Lower lobe of right lung (tissue), 2 donors: ENCODE measurements at regions not wholly inside any gene's neighbourhood (a gene's known extent, or its start where the extent isn't known, plus 50 kb on each side); places are given as distances from the start of the nearest gene placed in this dataset.

ENCODE experiments used
- ATAC-seq, 2 donors: fragments of 200-7000 bp; cut with Tn5 transposase; one replicate each; pipeline ENCODE4 v1.9.1; 2020 to 2022; ENCODE audit warnings: mild to moderate bottlenecking in 2 of 2, moderate library complexity in 2 of 2
- DNase-seq: peaks from one replicate; pipeline ENCODE4 v3.0.0-alpha.2; 2020
- H3K27ac ChIP-seq: fragments of 200-600 bp; one replicate; pipeline ENCODE4 v1.8.0; 2022
- H3K27me3 ChIP-seq: fragments of 200-600 bp; one replicate; pipeline ENCODE4 v1.8.0; 2022; ENCODE audit warnings: low read depth
- H3K36me3 ChIP-seq: fragments of 200-600 bp; one replicate; pipeline ENCODE4 v1.8.0; 2022; ENCODE audit warnings: mild to moderate bottlenecking
- H3K4me1 ChIP-seq: fragments of 200-600 bp; one replicate; pipeline ENCODE4 v1.8.0; 2022
- H3K4me3 ChIP-seq: fragments of 200-600 bp; one replicate; pipeline ENCODE4 v1.8.0; 2022; ENCODE audit warnings: mild to moderate bottlenecking
- H3K9me3 ChIP-seq: fragments of 200-600 bp; one replicate; pipeline ENCODE4 v1.8.0; 2022
- intact Hi-C: fragments of 100-400 bp; cut with DNase I; formaldehyde crosslinking; loops from one replicate; pipeline ENCODE4 v1.11.0; 2022
- TF ChIP-seq, protein P1 (sequence below): fragments of 200-600 bp; IDR thresholded peaks from one replicate; pipeline ENCODE4 v1.8.0; 2022; ENCODE audit warnings: antibody characterized with exemption, mild to moderate bottlenecking
- donor health status: DM: no; HTN: yes; CAD: no; lungs with severe emphysema.

DNA sequence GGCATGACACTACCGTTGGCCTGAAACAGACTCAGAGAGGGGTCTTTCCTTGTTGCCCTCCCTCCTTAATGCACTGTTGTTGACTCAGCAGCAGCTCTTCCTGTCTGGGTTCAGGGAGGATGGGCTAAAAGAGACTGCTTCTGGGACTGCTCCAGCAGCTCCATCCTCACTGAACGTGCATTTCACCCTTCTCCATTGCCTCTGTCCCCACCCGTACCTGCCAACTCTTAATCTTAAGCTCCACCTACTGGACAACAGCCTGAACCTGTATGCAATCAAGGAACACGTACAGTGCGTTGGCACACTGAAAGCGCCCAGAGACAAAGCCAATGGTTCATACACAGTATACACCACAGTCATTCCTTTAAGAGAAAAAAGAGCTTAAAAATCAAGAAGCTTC lies 230.8 kb upstream of the RAB6C start:
- DNase-seq (no peak), ATAC-seq (no peak)
- no peaks in the 10 kb centered on the region for H3K9me3 ChIP-seq
- no peaks in the 10 kb centered on the region for H3K36me3 ChIP-seq
- H3K27me3 ChIP-seq = no peaks in the 10 kb centered on the region
- TF ChIP-seq, protein P1, sequence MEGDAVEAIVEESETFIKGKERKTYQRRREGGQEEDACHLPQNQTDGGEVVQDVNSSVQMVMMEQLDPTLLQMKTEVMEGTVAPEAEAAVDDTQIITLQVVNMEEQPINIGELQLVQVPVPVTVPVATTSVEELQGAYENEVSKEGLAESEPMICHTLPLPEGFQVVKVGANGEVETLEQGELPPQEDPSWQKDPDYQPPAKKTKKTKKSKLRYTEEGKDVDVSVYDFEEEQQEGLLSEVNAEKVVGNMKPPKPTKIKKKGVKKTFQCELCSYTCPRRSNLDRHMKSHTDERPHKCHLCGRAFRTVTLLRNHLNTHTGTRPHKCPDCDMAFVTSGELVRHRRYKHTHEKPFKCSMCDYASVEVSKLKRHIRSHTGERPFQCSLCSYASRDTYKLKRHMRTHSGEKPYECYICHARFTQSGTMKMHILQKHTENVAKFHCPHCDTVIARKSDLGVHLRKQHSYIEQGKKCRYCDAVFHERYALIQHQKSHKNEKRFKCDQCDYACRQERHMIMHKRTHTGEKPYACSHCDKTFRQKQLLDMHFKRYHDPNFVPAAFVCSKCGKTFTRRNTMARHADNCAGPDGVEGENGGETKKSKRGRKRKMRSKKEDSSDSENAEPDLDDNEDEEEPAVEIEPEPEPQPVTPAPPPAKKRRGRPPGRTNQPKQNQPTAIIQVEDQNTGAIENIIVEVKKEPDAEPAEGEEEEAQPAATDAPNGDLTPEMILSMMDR = no peak
- intact Hi-C loops = no loop called here
- no peak overlapping the region for H3K4me3 ChIP-seq
- no peaks in the 10 kb centered on the region for H3K4me1 ChIP-seq
- no peak overlapping the region for H3K27ac ChIP-seq

DNA sequence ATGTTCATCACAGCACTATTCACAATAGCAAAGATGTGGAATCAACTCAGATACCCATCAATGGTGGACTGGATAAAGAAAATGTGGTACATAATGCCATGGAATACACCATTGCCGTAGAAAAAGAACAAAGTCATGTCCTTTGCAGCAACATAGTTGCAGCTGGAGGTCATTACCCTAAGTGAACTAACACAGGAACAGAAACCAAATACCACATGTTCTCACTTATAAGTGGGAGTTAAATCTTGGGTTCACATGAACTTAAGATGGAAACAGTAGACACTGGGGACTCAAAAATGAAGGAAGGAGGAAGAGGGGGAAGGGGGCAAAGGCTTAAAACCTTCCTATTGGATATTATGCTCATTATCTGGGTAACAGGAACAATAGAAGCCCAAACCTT lies 228.1 kb upstream of the RAB6C start:
- DNase-seq = no peak
- Histone ChIP-seq H3K9me3 (no peaks in the 10 kb centered on the region), H3K36me3 (no peaks in the 10 kb centered on the region), H3K27ac (no peak overlapping the region), H3K4me3 (no peak overlapping the region), H3K4me1 (no peaks in the 10 kb centered on the region), H3K27me3 (no peaks in the 10 kb centered on the region)
- intact Hi-C loops = no loop called here
- ATAC-seq = no peak
- TF ChIP-seq, protein P1 = no peak

GRCh38 chr2:129752176-129752575 lies 227.3 kb upstream of the RAB6C start:
- intact Hi-C loops = no loop called here
- TF ChIP-seq, protein P1 = no peak
- ATAC-seq = no peak
- Histone ChIP-seq H3K27ac (no peak overlapping the region), H3K4me1 (no peaks in the 10 kb centered on the region), H3K27me3 (no peaks in the 10 kb centered on the region), H3K9me3 (no peaks in the 10 kb centered on the region), H3K4me3 (no peak overlapping the region), H3K36me3 (no peaks in the 10 kb centered on the region)
- DNase-seq = no peak

DNA sequence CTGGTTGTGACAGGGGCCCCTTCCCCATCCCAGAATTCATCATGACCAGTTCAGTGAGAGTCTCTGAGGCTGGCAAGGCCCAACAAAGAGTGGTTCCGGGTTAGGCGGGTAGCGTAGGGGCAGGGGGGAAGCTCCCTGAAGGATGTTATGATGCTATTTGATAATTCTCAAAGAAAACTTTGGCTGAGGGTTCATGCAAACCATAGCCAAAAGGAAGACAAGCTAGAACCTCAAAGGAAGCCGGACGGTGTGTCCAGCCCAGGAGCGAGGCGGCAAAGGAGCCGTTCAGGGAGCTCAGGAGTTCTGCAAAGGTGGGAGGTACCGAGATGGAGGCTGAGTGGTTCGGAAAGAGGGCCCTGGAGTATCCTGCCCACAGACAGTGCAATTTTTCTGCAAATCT lies 226.8 kb upstream of the RAB6C start:
- TF ChIP-seq, protein P1 = no peak
- Histone ChIP-seq H3K36me3 (no peaks in the 10 kb centered on the region), H3K4me1 (no peaks in the 10 kb centered on the region), H3K9me3 (no peaks in the 10 kb centered on the region), H3K27ac (no peak overlapping the region), H3K4me3 (no peak overlapping the region), H3K27me3 (no peaks in the 10 kb centered on the region)
- intact Hi-C loops = no loop called here
- no peak for ATAC-seq
- no peak for DNase-seq

- Histone ChIP-seq H3K4me1 (no peaks in the 10 kb centered on the region), H3K4me3 (no peak overlapping the region), H3K9me3 (no peaks in the 10 kb centered on the region), H3K27ac (no peak overlapping the region), H3K36me3 (no peaks in the 10 kb centered on the region), H3K27me3 (no peaks in the 10 kb centered on the region)
- intact Hi-C loops = no loop called here
- ATAC-seq (no peak), DNase-seq (no peak)
- TF ChIP-seq, protein P1 = no peak
Measured at GRCh38 chr2:129753261-129753660, 226.2 kb upstream of the RAB6C start.

GRCh38 chr2:129754421-129754820 lies 225.0 kb upstream of the RAB6C start:
- ATAC-seq (no peak), DNase-seq (no peak)
- Histone ChIP-seq H3K27ac (no peak overlapping the region), H3K9me3 (no peaks in the 10 kb centered on the region), H3K36me3 (no peaks in the 10 kb centered on the region), H3K4me1 (no peaks in the 10 kb centered on the region), H3K27me3 (no peaks in the 10 kb centered on the region), H3K4me3 (no peak overlapping the region)
- intact Hi-C loops = no loop called here
- TF ChIP-seq, protein P1 = no peak
